ENCODE measurements at regions not wholly inside any gene's neighbourhood (a gene's known extent, or its start where the extent isn't known, plus 50 kb on each side); places are given as distances from the start of the nearest gene placed in this dataset.

GRCh38 chr18:56066524-56067213 is 478.7 kb upstream of the TCF4 start:
- no peak for ATAC-seq (replicated peaks)
- no peak overlapping the region for H3K27ac Mint-ChIP-seq
- H3K27me3 Mint-ChIP-seq, result no peaks in the 10 kb centered on the region
- no peak for DNase-seq
- no peak overlapping the region for H3K4me3 Mint-ChIP-seq
- H3K9me3 Mint-ChIP-seq, result no peaks in the 10 kb centered on the region
- no peaks in the 10 kb centered on the region for H3K36me3 Mint-ChIP-seq (ENCODE audit: insufficient read depth)
- no peaks in the 10 kb centered on the region for H3K4me1 Mint-ChIP-seq (ENCODE audit: low read depth in 2 of 2)

GRCh38 chr18:56065086-56065485 is 477.1 kb upstream of the TCF4 start:
- Mint-ChIP-seq H3K9me3 (peaks cover 0 to 6% of the 10 kb centered on the region in 2 donors), H3K4me1 (ENCODE audit: low read depth in 2 of 2) (no peaks in the 10 kb centered on the region), H3K4me3 (no peak overlapping the region), H3K27ac (no peak overlapping the region), H3K36me3 (ENCODE audit: insufficient read depth) (no peaks in the 10 kb centered on the region), H3K27me3 (no peaks in the 10 kb centered on the region)
- DNase-seq (no peak), ATAC-seq (replicated peaks) (no peak)

GRCh38 chr18:56062931-56063330 is 474.9 kb upstream of the TCF4 start:
- H3K9me3 Mint-ChIP-seq, result peaks cover 0 to 6% of the 10 kb centered on the region in 2 donors
- no peak overlapping the region for H3K27ac Mint-ChIP-seq
- no peaks in the 10 kb centered on the region for H3K4me1 Mint-ChIP-seq (ENCODE audit: low read depth in 2 of 2)
- no peak overlapping the region for H3K4me3 Mint-ChIP-seq
- H3K27me3 Mint-ChIP-seq, result no peaks in the 10 kb centered on the region
- H3K36me3 Mint-ChIP-seq (ENCODE audit: insufficient read depth), result no peaks in the 10 kb centered on the region
- no peak for DNase-seq
- ATAC-seq (replicated peaks), result no peak

GRCh38 chr18:56060967-56061541 is 473.1 kb upstream of the TCF4 start:
- ATAC-seq (replicated peaks) (no peak), DNase-seq (no peak)
- no peak overlapping the region for H3K4me3 Mint-ChIP-seq
- no peaks in the 10 kb centered on the region for H3K36me3 Mint-ChIP-seq (ENCODE audit: insufficient read depth)
- no peak overlapping the region for H3K27ac Mint-ChIP-seq
- H3K9me3 Mint-ChIP-seq, result peaks cover 0 to 6% of the 10 kb centered on the region in 2 donors
- no peaks in the 10 kb centered on the region for H3K27me3 Mint-ChIP-seq
- H3K4me1 Mint-ChIP-seq (ENCODE audit: low read depth in 2 of 2), result no peaks in the 10 kb centered on the region

- no peaks in the 10 kb centered on the region for H3K36me3 Mint-ChIP-seq (ENCODE audit: insufficient read depth)
- no peak overlapping the region for H3K27ac Mint-ChIP-seq
- ATAC-seq (replicated peaks), result no peak
- no peak for DNase-seq
- H3K9me3 Mint-ChIP-seq, result peaks cover 5 to 26% of the 10 kb centered on the region in 2 donors
- H3K27me3 Mint-ChIP-seq, result no peaks in the 10 kb centered on the region
- no peak overlapping the region for H3K4me3 Mint-ChIP-seq
- H3K4me1 Mint-ChIP-seq (ENCODE audit: low read depth in 2 of 2), result no peaks in the 10 kb centered on the region
Observed at GRCh38 chr18:56052202-56052601, 464.2 kb upstream of the TCF4 start.

GRCh38 chr18:56044239-56044638 is 456.2 kb upstream of the TCF4 start:
- no peak for ATAC-seq (replicated peaks)
- DNase-seq, result no peak
- Mint-ChIP-seq H3K4me1 (ENCODE audit: low read depth in 2 of 2) (no peaks in the 10 kb centered on the region), H3K27me3 (no peaks in the 10 kb centered on the region), H3K36me3 (ENCODE audit: insufficient read depth) (no peaks in the 10 kb centered on the region), H3K4me3 (no peak overlapping the region), H3K9me3 (peaks cover 6 to 46% of the 10 kb centered on the region in 2 donors), H3K27ac (no peak overlapping the region)

GRCh38 chr18:56043641-56044061 is 455.7 kb upstream of the TCF4 start:
- Mint-ChIP-seq H3K27me3 (no peaks in the 10 kb centered on the region), H3K4me1 (ENCODE audit: low read depth in 2 of 2) (no peaks in the 10 kb centered on the region), H3K27ac (no peak overlapping the region), H3K4me3 (no peak overlapping the region), H3K36me3 (ENCODE audit: insufficient read depth) (no peaks in the 10 kb centered on the region), H3K9me3 (peaks cover 4 to 42% of the 10 kb centered on the region in 2 donors)
- ATAC-seq (replicated peaks), result no peak
- no peak for DNase-seq

GRCh38 chr18:56042915-56043536 is 455.0 kb upstream of the TCF4 start:
- Mint-ChIP-seq H3K27ac (no peak overlapping the region), H3K4me1 (ENCODE audit: low read depth in 2 of 2) (no peaks in the 10 kb centered on the region), H3K4me3 (no peak overlapping the region), H3K9me3 (peaks cover 4 to 36% of the 10 kb centered on the region in 2 donors), H3K36me3 (ENCODE audit: insufficient read depth) (no peaks in the 10 kb centered on the region), H3K27me3 (no peaks in the 10 kb centered on the region)
- no peak for DNase-seq
- ATAC-seq (replicated peaks), result no peak

GRCh38 chr18:56038171-56039030 is 450.4 kb upstream of the TCF4 start:
- H3K27me3 Mint-ChIP-seq, result no peaks in the 10 kb centered on the region
- no peak overlapping the region for H3K27ac Mint-ChIP-seq
- no peaks in the 10 kb centered on the region for H3K36me3 Mint-ChIP-seq (ENCODE audit: insufficient read depth)
- no peak for DNase-seq
- no peak for ATAC-seq (replicated peaks)
- no peaks in the 10 kb centered on the region for H3K4me1 Mint-ChIP-seq (ENCODE audit: low read depth in 2 of 2)
- peaks cover 7 to 13% of the 10 kb centered on the region in 2 donors for H3K9me3 Mint-ChIP-seq
- no peak overlapping the region for H3K4me3 Mint-ChIP-seq

- H3K9me3 Mint-ChIP-seq, result peaks cover 9 to 10% of the 10 kb centered on the region in 2 donors
- H3K4me1 Mint-ChIP-seq (ENCODE audit: low read depth in 2 of 2), result no peaks in the 10 kb centered on the region
- no peak overlapping the region for H3K27ac Mint-ChIP-seq
- DNase-seq (no peak), ATAC-seq (replicated peaks) (no peak)
- no peak overlapping the region for H3K4me3 Mint-ChIP-seq
- H3K27me3 Mint-ChIP-seq, result no peaks in the 10 kb centered on the region
- no peaks in the 10 kb centered on the region for H3K36me3 Mint-ChIP-seq (ENCODE audit: insufficient read depth)
Observed at GRCh38 chr18:56036741-56037140, 448.7 kb upstream of the TCF4 start.

GRCh38 chr18:56035546-56035945 is 447.6 kb upstream of the TCF4 start:
- no peaks in the 10 kb centered on the region for H3K27me3 Mint-ChIP-seq
- DNase-seq (no peak), ATAC-seq (replicated peaks) (no peak)
- H3K36me3 Mint-ChIP-seq (ENCODE audit: insufficient read depth), result no peaks in the 10 kb centered on the region
- H3K4me3 Mint-ChIP-seq, result no peak overlapping the region
- peaks cover 9 to 10% of the 10 kb centered on the region in 2 donors for H3K9me3 Mint-ChIP-seq
- H3K4me1 Mint-ChIP-seq (ENCODE audit: low read depth in 2 of 2), result no peaks in the 10 kb centered on the region
- no peak overlapping the region for H3K27ac Mint-ChIP-seq

GRCh38 chr18:56034949-56035348 is 447.0 kb upstream of the TCF4 start:
- Mint-ChIP-seq H3K9me3 (peaks cover 9 to 10% of the 10 kb centered on the region in 2 donors), H3K27me3 (no peaks in the 10 kb centered on the region), H3K4me3 (no peak overlapping the region), H3K27ac (no peak overlapping the region), H3K36me3 (ENCODE audit: insufficient read depth) (no peaks in the 10 kb centered on the region), H3K4me1 (ENCODE audit: low read depth in 2 of 2) (no peaks in the 10 kb centered on the region)
- ATAC-seq (replicated peaks) (no peak), DNase-seq (no peak)

- Mint-ChIP-seq H3K36me3 (ENCODE audit: insufficient read depth) (no peaks in the 10 kb centered on the region), H3K4me3 (no peak overlapping the region), H3K9me3 (peaks cover 0 to 3% of the 10 kb centered on the region in 2 donors), H3K27me3 (no peaks in the 10 kb centered on the region), H3K27ac (no peak overlapping the region), H3K4me1 (ENCODE audit: low read depth in 2 of 2) (no peaks in the 10 kb centered on the region)
- DNase-seq, result no peak
- ATAC-seq (replicated peaks), result no peak
Observed at GRCh38 chr18:56030060-56030459, 442.1 kb upstream of the TCF4 start.
